GM19240 (cell line): ENCODE measurements at regions not wholly inside any gene's neighbourhood (a gene's known extent, or its start where the extent isn't known, plus 50 kb on each side); places are given as distances from the start of the nearest gene placed in this dataset.

ENCODE experiments used
- DNase-seq: peaks from one replicate; pipeline ENCODE4 v3.0.0; 2011; ENCODE audit warnings: low spot score; ENCODE audit not compliant: insufficient read length

DNA sequence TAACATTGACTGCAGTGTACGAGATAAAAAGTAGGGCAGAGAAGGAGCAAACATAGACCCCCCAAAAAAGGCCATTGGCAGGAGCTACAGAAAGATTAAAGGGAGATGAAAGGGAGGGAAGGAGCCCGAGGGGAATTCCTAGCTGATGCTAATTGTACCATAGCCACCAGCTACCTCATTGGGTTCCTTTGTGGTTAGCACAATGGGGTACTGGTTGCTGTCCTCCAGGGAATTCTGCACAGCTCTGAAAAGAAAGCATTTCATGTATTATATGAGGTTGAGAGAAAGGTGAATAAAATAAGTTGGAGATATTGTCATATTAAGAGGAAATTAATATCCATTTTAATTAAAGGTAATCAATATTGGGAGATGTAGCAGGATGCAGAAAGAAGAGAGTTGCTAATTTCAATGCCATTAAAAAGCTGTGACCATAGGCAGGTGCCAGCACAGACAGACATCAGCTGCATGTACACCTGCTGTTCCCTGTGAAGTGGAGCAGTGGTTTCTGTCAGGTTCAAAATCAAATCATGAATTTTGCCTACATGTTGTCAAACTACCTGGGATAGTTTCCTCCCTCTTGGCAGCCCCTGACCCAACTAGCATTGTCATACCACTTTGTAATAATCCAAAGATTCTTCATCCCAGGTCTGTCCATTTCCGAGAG lies 185.4 kb upstream of the DLGAP1 start:
- DNase-seq, result no peak

DNA sequence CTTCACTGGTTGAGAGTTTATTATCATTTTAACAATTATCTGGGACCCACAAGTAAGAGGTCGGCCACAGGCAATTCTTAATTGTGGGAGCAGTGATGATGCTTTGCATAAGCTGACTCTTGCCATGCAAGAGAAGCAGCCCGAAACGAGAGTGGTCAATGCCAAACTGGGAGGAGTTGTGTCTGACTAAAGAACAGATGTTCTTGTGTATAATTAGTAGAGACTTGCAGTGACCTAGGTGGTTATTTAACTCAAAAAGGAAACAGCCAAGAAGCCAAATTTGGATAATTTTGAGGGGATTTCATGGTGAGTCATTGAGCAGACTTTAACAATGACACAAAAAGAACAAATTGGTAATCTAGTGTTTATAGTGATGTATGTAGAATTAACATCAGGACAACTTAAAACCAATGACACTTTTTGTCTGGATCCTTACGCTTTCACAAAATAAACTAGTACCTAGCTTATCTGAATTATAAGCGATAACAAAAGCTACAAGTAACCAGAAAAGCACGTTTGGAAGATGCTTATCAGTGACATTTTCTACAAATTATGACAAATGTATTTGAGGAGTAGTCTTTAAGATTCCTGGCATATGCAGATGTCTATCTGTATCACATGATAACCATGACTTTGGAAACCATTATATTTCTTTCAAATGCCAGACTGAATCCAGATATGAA lies 184.7 kb upstream of the DLGAP1 start:
- DNase-seq, result no peak

DNA sequence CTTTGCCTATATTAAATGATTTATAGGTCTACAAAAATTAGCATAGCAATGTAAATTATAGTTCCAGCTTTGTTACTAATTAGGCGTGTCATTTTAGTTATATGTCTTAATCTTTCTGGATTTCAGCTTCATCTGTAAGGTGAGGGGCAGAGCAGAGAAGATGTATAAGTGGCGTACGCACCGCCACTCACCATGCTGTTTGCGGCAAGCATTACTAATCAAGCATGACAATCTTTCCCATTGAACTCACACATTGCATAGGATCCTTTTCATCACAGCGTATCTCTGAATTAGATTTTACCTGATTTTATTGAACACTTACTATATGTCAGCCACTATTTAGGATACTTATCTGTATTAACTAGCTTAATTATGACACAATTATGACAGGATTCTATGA lies 183.6 kb upstream of the DLGAP1 start:
- DNase-seq, result no peak

DNA sequence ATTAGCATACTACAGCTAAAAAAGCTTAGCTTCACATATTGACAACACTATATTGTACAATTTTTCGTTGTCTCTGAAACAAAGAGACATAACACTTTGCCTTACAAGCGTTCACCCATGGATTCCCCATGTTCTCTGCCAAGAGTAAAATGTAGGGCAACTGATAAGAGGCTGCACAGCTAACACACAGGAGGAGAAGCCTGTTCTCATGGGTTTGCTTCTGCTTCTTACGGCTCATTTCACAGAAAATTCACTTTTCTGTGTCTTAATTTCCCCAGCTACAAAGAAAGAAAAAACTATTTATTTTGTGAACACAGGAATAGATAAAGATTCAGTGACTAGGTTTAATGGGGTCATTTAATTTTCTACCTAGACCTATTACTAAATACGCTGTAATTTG lies 182.8 kb upstream of the DLGAP1 start:
- DNase-seq, result no peak

DNA sequence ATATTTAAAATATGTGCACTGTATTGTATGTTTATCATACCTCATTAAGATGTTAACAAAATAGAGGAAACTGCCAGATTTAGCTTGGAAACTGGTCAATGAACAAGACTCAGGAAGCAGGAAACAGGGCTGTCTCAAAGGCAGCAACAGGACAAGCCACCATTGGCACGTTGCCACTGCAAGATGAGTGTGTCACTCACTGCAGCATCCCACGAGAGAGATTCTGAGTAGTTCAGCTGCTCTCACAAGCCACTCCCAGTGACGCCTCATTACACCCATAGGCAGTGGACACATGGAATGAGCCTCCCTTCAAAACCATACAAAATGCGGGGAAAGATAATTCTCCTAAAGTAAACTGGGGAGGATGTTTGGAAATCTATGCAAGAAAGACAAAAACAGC lies 181.9 kb upstream of the DLGAP1 start:
- DNase-seq, result no peak

DNA sequence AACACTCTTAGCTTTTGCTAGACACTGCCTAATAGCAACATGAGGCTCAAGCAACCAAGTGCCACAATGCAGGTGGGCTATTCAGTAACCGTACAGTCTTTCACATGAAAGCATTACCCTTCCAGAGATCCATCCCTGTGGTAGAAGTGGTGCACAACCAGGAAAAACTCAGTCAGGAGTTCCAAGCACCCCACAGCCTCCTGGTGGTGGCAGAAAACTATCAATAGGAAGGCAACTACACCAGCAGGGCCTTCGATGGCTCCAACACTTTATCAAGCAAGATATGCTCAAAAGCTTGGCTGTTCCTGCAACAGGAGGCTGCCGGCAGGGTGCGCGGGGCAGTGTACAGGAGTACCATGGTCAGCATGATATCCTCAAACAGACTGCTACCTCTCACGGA lies 176.1 kb upstream of the DLGAP1 start:
- DNase-seq, result no peak

DNA sequence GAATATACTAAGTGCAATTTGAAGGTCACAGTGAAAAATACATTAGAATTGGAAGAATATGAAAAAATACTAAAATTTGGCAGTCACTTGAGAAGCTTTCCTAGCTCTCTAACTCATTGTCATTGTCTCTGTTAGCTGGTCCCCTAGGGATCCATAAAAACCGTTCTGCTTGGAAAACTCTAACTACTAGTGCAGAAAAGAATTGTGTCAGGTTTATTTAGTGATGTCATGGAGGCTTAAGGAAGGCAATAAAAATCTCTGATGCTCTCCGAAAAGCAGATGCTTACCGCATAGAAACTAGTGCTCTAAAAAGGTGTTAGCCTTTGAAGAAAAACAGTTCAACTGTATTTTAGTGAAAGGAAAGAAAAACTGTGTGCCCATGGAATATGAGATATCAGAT lies 150.1 kb upstream of the DLGAP1 start:
- no peak for DNase-seq

DNA sequence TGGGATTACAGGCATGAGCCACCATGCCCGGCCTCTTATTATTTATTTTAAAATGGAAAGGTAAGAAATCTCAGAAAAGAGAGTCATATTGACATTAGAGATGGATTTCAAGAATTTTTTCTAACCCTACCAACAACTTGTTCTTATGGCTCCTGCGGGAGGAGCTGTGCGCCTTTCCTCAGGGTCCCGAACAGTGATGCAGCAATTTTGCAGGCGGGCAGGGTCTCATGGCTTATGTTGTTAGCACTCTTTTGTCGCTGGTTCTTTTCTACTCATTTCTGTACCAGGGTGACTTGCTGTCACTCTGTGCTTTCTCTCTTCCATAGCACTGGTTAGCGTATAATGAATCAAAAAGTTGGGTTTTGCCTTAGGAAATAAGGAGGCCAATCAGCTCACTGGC lies 148.8 kb upstream of the DLGAP1 start:
- no peak for DNase-seq

DNA sequence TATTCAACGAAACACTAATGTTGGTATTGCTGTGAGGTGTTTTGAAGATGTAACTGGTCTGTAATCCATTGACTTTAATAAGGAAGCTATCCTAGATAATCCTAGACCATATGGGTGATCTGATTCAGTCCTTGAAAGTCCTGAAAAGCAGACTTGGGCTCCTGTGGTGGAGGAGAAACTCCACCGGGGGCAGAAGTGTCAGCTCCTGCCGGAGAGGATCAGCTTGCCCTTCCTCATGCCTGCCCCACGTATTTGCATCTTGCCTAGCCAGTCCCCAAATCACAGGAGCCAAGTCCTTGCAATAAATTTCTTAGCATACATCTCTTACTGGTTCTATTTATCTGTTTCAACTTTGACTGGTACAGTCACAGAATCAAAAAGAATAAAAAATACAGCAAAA lies 144.2 kb upstream of the DLGAP1 start:
- DNase-seq, result no peak

DNA sequence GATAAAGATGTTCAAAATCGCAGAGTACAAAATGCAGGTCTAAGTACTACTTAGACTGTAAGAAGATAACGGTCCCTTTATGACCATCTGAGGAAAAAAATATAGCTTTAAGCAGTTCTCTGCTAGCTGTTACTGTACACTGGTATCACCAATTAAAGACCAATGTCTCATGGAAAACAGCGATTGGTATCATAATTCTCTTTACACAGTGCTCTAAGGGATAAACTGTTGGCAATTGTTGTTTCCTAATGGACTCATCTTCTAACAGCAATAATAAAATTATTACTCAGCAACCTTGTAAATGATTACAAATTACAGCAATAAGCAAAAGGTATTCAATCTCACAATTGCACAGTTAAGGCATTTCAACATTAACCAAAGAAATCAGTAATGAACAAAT lies 142.2 kb upstream of the DLGAP1 start:
- no peak for DNase-seq

DNA sequence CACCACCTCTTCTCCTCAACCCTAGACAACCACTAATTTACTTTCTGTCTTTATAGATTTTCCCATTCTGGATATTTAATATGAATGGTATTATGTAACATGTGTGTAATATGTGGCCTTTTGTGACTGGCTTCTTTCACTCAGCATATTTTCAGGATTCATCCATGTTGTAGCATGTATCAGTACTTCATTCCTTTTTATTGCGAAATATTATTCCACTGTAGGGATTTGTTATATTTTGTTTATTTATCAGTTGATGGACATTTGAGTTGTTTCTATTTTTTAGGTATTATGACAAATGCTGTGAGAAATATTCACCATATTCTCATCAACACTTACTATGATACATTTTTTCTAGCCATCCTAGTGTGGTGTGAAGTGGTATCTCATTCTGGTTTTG lies 138.8 kb upstream of the DLGAP1 start:
- no peak for DNase-seq

DNA sequence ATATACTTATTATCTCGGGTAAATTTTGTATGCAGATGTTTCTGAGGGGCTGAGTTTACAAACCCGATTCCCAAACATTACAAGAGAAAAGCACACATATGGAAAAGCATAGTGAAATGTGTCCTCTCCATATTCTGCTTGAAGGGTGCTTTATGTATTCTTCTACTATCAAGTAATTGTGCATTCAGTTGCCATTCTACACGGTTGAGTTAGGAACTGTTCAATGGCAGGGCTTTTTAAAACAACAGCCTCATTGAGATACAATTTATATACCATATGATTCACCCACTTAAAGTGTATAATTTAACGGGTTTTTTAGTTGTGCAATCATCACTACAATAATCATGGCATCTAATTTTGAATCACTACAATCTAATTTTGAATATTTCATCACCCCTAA lies 138.4 kb upstream of the DLGAP1 start:
- no peak for DNase-seq

DNA sequence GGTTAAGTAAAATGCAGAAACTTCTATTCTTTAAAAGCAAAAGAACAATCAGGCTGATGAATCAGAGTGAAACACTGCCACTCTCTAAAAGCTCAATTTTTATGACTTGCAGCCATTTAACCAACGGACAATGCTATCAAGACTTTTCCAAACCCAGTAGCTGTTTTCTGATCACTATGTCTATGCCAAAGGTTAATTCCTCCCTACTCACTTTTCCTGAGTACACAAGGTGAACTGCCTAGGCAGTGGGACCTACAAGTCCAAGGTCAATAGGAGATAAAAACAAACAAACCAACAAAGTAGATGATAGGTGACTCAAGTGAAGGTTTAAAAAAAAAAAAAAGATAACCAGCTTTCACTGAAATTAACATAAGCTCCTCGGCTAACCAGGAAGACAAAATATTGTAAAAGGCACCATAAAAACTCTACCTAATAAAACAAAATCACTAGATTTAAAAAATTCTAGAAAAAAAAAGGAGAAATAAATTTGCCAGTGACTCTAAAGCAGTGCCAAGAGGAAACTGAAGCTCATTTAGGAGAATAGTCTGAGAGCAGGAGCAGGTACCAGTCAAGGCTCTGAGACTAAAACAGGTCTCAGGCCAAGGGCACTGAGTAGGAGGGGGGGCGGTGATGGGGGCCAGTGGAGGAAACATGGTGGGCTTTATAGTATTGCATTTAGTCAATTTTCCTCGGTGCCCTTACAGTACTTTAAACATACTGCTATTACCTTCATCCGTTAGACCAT lies 134.1 kb upstream of the DLGAP1 start:
- DNase-seq, result no peak

DNA sequence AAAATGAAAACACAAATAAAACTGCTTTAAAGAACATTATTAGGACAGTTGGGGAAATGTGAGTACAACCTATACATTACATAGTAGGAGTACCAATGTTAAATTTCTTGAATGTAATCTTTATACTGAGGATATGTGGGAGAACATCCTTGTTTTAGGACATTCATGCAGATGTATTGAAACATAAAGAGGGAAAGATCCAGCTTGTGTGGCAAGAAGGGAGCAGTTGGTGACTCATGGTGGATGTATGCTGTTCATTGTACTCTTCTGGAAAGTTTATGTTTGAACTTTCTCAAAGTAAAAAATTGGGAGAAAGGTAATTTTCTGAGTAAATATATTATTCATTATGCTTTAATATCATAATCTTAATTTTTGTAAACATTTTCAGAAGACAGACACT lies 132.1 kb upstream of the DLGAP1 start:
- no peak for DNase-seq

DNA sequence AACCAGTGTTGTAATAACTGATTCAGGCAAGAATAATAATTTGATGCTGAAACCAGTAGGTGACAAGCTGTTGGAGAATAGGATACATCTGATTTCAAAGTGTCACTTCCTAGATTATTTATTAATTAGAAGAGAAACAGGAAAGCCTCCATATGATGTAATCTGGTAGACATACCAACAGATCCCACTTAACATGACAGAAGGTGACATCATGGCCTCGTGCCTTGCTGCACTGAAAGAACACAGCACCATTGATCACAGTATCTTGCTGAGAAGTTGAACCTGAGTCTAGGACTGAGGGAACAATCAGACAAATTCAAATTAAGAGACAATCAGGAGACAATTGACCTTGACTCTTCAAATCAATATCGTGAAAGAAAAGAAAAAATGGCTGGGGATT lies 131.6 kb upstream of the DLGAP1 start:
- DNase-seq, result no peak

DNA sequence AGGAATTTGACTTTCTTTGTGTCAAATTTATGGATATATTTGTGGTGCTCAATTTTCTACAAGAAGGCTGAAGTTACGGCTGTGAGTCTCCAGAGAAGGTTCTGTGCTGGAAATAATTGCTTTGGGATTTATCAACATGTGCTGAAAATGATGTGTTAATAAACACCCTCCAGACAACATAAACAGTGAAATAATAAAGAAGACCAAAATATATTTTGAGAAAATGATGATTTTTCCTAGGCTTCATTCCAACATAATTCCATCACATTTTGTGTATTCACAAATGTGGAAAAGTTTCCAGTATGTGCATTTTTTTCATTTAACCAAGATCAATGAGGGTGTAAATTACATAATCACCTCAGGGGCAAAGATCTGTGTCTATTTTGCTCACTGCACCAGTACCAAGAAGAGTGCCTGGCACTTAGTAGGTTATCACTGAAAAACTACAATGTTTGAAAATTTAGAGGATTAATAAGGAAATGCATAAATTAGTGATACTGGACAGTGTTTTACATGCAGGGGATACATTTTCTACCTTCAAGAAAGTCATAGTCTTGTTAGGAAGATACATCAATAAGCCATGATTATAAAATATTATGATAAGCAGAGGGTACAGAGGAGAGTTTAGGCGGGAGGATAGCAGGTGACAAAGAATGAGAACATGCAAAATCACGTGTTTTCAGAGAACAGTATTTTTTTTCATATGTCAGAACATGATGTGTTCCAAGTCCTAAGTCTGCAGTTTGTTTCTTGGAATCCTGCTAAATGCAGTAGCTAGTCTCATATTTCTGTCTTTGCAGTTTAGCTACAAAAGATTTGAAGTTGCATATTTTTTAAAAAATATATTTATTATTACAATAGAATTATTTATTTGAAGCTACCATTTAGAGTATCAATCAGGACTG lies 127.6 kb upstream of the DLGAP1 start:
- DNase-seq, result no peak

DNA sequence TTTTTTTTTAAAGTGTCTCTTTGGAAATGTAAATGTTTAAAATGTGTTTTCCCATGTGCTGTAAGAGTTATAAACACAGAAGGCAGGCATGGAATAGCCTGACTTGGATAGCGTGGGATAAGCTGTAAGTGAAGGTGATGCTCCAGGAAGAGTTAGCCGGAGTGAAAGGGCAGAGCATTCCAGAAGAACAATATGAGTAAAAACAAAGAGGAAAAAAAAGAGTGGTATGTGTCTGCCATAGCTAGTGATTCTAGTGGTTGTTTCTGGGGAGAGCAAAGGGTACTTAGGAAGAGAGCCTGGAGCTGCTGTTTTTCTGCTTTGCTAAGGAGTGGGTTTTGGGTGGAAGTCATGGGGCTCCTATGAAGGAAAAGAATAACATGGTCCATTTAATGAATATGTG lies 126.9 kb upstream of the DLGAP1 start:
- no peak for DNase-seq

DNA sequence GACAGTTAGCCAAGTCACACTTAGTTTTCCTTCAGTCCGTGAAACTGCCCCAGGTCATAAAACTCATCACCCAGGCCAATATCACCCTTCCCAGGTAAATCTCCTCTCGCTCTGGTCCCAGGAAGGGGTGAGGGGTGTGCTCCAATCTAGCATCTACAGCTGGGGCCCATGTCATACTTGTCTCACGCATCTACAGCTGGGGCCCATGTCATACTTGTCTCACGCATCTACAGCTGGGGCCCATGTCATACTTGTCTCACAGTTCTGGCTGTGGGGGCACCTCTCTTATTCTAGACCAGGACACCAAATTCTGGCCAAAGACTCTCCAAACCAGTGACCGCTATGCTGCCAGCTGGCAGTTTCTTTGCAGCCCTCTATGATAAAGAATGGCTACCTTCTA lies 123.3 kb upstream of the DLGAP1 start:
- no peak for DNase-seq

DNA sequence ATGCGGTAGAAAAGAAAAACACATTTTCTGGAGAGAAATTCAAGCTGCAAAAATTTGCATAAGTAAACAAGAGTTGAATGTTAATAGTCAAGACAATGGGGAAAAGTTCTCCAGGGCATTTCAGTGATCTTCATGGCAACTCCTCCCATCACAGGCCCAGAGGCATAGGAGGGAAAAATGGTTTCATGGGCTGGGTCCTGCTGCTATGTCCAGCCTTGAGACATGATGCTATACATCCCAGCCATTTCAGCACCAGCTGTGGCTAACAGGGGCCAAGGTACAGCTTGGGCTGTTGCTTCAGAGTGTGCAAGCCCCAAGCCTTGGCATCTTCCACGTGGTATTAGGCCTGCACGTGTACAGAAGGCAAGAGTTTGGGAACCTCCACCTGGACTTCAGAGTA lies 118.6 kb upstream of the DLGAP1 start:
- no peak for DNase-seq

DNA sequence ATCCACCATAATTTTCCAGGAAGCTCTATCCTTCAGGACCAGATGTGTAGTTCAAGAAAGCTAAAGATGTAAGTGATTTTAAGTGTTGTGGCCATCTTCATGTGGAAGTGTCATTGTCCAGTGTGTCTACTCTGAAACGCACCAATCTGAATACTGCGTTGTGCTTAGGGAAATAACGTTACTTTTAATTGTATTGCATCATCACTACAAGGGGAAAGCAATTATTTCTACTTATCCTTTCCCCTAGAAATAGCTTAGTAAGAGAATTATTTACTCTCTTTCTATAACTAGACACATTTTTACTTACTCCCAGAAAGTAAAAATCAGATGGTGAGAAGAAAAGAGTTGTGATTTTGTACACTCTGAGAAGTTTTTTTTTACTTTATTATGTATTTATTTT lies 102.4 kb upstream of the DLGAP1 start:
- DNase-seq, result no peak

DNA sequence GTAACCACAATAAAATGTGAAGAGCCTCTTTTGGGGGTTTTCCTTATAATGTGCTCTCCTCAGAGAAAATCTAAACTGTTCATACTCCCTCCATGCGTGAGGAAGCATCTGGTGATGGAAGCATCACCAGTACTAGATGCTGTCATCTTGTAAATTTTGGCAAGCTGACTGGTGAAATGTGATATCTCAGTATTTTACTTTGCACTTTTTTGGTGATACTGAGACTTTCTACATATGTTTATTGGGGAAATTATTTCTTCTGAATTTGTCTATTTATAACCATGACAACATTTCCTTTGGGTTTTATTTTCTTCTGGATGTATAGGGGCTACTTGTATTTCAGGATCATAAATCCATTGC lies 95.9 kb upstream of the DLGAP1 start:
- DNase-seq, result no peak
